SKM-1 (cell line): ENCODE measurements at regions not wholly inside any gene's neighbourhood (a gene's known extent, or its start where the extent isn't known, plus 50 kb on each side); places are given as distances from the start of the nearest gene placed in this dataset.
"Not testable (repeated sequence)": the region's sequence is repeated elsewhere in the genome, so short reads cannot be mapped to it uniquely, and the experiment has no call there.

Source experiments
- DNase-seq: peaks from one replicate; lab custom pipeline; 2025; ENCODE audit not compliant: unreplicated experiment; lab: John Stamatoyannopoulos, UW

DNA sequence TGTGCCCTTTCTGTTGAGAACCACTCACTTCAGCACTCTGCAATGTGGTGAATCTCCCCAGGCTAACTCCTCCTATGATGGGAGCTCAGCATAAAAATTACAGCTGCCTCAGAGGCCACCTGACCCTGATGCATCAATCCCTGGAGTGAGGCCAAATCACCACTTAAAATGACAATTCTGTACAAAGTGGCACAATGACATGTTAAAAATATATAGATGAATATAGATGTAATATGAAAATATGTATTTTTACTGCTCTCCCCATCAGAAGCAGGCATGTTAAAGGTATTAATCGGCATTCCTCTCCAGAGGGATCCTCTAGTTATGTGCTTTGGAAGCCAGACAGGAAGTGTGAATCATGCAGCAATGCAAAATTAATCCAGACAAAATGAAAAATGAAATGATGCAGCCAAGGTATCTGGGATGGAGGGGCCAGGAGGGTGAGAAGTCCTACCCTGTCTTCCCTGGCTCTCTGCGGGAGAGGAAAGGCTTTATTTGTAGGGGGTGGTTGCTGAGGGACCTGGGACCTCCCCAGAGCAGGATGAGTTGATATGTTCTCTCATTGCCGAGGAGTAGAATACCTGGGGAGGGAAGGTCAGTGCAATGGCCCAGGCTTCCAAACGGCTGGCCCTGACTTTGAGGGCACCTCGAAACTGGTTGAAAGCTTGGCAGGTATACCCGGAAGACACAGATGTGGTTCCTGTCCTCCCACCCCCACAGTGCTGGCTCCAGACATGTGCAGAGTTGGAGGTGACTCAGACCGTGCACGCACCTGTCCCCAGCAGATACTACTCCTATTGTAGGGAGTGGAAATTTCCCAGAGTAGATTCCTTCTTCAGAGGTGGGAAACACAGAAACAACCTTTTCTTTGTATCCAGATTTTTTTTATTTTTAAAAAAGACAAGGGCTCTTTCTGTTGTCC lies 347.9 kb upstream of the NCAM1 start:
- no peak for DNase-seq

GRCh38 chr11:112614605-112615004 lies 346.6 kb upstream of the NCAM1 start:
- no peak for DNase-seq

- no peak for DNase-seq
These were observed 346.0 kb upstream of the NCAM1 start for GRCh38 chr11:112615238-112615637.

DNA sequence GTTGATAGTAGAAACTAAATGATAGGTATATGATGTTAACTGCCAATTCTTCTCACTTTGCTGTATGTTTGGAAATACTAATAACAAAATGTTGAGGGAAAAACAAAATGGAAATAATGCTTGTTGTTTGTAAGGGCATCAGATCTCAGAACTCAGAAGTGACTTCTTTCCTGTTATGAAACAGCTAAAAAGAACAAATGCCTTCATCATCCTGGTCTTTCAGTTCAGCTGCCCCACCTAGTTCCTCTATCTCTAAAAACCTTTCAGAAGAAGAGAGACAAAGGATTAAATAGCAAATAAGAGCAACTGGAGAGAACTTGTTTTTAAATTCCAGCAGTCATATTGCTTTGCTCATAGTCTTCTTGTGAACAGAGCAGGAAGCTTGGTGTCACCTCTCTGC lies 345.3 kb upstream of the NCAM1 start:
- DNase-seq, result no peak

DNA sequence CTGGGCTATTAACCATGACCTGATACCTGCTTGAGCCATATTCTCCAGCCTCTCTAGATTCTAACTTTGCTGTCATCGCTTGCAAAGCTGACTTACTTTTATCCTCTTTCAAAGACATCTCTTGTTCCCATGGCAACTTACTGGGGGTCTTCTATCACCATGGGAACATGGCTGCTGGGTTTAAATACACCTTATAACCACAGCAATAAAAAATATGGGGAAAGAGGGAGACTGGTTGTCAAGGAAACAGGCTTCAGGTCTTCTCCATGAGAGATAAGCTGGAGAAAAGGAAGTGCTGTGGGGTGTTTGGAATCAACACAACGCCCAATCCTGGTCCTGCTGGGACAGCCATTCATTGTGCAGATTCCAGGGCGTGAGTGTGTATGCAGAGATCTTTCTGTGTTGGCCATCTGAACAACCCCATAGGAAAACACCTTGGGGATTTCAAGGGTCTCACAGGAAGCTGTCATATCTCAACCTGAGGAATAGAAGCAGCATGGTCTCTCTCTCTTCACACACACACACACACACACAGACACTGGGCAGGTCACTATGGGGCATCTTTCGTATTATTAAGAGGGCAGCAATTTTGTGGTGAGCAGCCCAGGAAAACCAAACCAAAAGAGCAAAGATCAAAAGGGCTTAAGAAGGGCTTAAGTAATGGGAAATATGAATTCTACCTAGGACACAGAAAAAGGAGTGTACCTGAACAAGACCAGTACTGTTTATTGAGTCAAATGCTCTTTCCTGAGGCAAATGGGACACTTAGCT lies 344.7 kb upstream of the NCAM1 start:
- no peak for DNase-seq

DNA sequence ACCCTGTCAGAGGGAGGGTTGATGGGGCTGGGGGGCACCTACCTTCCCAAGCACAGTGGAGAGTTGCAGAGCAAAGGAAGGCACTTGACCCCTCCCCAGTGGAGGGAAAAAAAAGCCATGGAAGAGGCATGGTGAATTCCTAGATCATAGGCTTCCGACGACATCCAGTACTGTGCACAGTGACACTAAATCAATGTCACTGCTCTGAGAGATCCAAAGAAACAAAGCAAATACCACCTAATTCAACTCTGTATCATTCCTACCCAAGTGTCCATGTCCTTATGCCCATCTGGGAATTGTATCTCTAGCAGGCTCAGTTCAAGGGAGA lies 344.2 kb upstream of the NCAM1 start:
- no peak for DNase-seq

DNA sequence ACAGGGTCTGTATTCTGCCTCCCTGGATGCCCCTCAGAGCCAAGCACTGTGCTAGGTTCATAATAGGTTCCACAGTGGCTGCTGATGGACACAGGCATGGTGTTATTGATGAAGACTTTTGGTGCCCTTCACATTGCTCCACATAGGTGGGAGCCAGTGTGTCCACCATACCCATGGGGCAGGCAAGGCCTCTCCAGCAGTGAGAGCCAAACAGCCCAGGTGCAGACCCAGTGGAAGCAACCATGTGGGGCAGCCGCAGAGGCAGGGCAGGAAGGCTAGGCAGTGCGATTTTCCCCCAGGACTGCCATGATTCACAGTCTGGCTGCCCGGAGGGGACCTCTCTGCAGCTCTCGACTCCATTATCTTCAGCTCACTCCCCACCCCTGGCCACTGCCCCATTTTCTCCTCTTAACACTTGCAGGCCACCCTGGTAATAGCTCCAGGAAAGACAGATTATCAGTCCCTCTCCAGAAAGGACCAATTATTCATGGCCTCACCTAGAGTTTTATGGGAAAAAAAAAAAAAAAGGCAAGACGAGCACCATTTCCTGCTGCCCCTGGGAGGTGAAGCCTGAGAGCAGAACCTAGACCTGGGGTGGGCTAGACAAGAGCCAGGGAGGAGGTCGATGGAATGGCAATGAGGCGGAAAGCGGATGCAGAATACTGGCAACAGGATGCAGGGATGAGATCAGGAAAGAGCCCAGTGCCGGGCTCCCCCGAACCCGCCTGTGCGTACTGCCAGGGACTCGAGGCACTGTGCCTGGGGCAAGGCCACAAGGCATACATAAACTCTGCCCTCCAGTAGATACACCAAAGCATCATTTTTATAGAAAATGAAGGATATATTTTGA lies 343.0 kb upstream of the NCAM1 start:
- DNase-seq, result no peak

- no peak for DNase-seq
These were observed 342.1 kb upstream of the NCAM1 start for GRCh38 chr11:112619106-112619505.

- DNase-seq, result no peak
These were observed 340.4 kb upstream of the NCAM1 start for GRCh38 chr11:112620621-112621394.

DNA sequence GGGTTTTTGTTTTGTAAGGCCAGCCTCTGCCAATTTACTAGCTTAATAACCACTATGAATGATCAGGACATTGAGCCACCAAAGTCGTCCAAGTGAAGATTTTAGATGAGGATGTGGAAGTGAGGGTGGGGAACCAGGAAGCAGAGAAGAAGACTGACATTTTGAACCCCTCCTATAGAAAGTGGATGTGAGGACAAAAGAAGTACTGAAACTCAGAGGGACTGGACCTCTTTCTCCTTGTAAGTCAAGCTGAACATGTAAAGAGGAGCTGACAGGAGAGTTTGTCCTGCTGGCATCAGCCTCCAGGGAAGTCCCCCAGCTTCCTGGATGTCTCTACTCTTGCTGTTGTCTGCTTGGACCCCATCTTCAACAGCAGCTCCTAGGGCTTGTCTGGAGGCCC lies 338.2 kb upstream of the NCAM1 start:
- DNase-seq, result no peak

GRCh38 chr11:112624431-112624830 lies 336.8 kb upstream of the NCAM1 start:
- DNase-seq, result no peak

DNA sequence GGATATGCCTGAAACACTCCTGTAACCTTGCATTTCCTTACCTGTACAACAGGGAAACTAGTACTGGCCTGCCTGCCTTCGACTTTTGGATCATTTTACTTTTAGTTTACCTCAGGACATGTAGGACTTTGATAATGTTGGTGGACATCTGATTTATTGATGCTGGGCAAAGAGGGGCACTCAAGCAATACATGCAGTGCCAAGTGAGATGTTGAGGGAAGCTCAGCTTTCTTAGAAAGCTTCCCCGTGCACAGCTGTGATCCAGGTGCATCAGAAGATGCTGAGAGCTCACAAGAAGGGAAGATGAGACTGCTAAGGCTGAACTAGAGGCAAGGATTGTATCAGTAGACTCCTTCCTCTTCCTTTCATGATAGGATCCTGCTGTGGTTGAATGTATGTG lies 336.2 kb upstream of the NCAM1 start:
- DNase-seq, result not testable (repeated sequence)

- DNase-seq, result no peak
These were observed 335.4 kb upstream of the NCAM1 start for GRCh38 chr11:112625814-112626213.

GRCh38 chr11:112626731-112627130 lies 334.5 kb upstream of the NCAM1 start:
- no peak for DNase-seq

GRCh38 chr11:112627588-112628045 lies 333.6 kb upstream of the NCAM1 start:
- DNase-seq, result no peak

- no peak for DNase-seq
These were observed 332.5 kb upstream of the NCAM1 start for GRCh38 chr11:112628676-112629075.

DNA sequence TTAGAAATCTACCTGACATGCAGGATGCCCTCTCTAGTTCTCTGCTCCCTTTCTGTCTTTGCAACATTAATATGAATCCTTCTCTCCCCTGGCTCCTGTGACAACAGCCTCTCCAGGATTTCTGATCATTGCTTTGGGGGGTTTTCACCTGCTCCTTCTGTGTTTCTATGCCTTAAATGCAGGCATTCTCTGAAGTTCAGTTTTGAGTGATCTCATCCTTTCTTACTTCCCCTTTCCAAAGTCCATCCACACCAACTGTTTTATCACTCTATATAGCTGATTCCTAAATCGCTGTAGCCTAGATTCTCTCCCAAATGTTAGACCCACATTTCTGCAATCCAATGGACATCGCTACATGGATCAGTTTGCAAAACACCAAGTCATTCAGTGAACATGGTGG lies 330.7 kb upstream of the NCAM1 start:
- no peak for DNase-seq

DNA sequence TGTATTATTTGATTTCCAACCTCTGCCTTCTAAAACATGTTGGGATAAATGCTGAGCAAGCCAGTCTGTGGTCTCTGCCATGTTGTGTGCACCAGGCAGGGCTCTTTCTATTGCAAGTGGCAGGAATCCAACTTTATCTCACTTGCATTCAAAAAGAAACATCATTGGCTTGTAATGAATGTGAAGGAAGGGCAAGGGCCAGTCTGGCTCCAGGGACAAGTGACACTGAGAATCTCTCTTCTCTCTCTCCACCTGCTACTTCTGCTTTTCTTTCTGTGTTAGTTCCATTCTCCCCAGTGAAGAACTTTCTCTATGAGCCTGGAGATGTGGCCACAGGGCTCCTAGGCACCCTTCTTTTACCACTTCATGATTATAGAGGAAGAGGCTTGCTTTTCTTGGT lies 329.9 kb upstream of the NCAM1 start:
- no peak for DNase-seq

DNA sequence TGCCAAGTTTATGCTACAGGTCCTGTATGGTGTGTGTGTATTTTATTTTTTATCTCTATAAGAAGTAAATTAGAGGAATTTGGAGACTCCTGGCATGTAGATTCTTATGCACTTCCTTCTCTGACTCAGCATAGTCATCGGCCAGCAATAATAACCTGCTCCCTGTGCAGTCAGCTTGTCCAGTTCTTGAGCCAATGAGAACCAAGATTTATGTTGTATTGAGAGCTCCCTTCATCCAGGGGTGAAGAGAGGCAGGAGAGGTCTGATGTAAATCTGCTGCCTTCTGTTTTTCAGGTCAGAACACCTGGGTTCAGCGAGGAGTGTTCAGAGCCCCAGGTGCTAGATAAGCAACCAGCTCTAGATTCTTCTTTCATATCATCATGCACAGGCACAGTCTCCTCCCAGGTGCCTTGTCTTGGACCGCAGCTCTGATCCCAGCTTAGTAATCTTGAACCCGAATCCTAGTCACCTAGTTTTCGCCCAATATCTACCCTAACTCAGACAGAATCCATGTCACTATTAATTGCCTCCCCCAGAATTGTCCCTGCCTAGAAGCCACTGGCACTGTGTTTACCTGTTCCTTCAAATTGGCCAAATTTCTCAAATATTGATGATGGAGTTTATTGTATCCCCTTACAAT lies 328.2 kb upstream of the NCAM1 start:
- DNase-seq, result no peak

- no peak for DNase-seq
These were observed 326.7 kb upstream of the NCAM1 start for GRCh38 chr11:112634551-112634950.
